ENCODE measurements at regions not wholly inside any gene's neighbourhood (a gene's known extent, or its start where the extent isn't known, plus 50 kb on each side); places are given as distances from the start of the nearest gene placed in this dataset.

- Histone ChIP-seq H3K27ac (ENCODE audit: low read depth, low read length) (no peak overlapping the region), H2AFZ (ENCODE audit: low read depth, low read length) (no peak overlapping the region), H3K9me3 (ENCODE audit: insufficient read depth, low read depth, low read length) (no peaks in the 10 kb centered on the region), H3K4me2 (ENCODE audit: low read length) (no peak overlapping the region), H3K36me3 (ENCODE audit: insufficient read depth, low read length) (no peaks in the 10 kb centered on the region), H3K79me2 (ENCODE audit: insufficient read depth, low read length) (no peaks in the 10 kb centered on the region), H3K4me1 (ENCODE audit: insufficient read depth, low read length) (no peaks in the 10 kb centered on the region), H4K20me1 (ENCODE audit: insufficient read depth, low read length) (no peaks in the 10 kb centered on the region), H3K27me3 (ENCODE audit: insufficient read depth, low read length) (peaks cover 2% of the 10 kb centered on the region), H3K9ac (ENCODE audit: low read length) (no peak overlapping the region), H3K4me3 (ENCODE audit: insufficient read depth, low read depth, low read length) (no peak overlapping the region)
- DNase-seq (ENCODE audit: low read depth) (no peak), FAIRE-seq (no peak)
- no peaks in the 10 kb centered on the region for H3K27me3 Mint-ChIP-seq (ENCODE audit: low read depth, unreplicated experiment)
- no peaks in the 10 kb centered on the region for H3K9me3 Mint-ChIP-seq (ENCODE audit: unreplicated experiment)
- H3K4me3 Mint-ChIP-seq (ENCODE audit: unreplicated experiment): no peak overlapping the region
- no peak for TF ChIP-seq EZH2 (IDR thresholded peaks at IDR 0.05; ENCODE audit: insufficient read depth, low read length)
- TF ChIP-seq, protein P1, sequence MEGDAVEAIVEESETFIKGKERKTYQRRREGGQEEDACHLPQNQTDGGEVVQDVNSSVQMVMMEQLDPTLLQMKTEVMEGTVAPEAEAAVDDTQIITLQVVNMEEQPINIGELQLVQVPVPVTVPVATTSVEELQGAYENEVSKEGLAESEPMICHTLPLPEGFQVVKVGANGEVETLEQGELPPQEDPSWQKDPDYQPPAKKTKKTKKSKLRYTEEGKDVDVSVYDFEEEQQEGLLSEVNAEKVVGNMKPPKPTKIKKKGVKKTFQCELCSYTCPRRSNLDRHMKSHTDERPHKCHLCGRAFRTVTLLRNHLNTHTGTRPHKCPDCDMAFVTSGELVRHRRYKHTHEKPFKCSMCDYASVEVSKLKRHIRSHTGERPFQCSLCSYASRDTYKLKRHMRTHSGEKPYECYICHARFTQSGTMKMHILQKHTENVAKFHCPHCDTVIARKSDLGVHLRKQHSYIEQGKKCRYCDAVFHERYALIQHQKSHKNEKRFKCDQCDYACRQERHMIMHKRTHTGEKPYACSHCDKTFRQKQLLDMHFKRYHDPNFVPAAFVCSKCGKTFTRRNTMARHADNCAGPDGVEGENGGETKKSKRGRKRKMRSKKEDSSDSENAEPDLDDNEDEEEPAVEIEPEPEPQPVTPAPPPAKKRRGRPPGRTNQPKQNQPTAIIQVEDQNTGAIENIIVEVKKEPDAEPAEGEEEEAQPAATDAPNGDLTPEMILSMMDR (IDR thresholded peaks at IDR 0.05; ENCODE audit: insufficient read depth, low read depth, low read length): no peak
- no peaks in the 10 kb centered on the region for H3K36me3 Mint-ChIP-seq (ENCODE audit: low read depth, unreplicated experiment)
- no peaks in the 10 kb centered on the region for H3K4me1 Mint-ChIP-seq (ENCODE audit: low read depth, unreplicated experiment)
- no peak overlapping the region for H3K27ac Mint-ChIP-seq (ENCODE audit: unreplicated experiment)
These were observed 74.2 kb upstream of the ZPBP start for GRCh38 chr7:50166997-50167965.

- DNase-seq (ENCODE audit: low read depth) (no peak), FAIRE-seq (no peak)
- Histone ChIP-seq H3K4me1 (ENCODE audit: insufficient read depth, low read length) (no peaks in the 10 kb centered on the region), H3K27me3 (ENCODE audit: insufficient read depth, low read length) (no peaks in the 10 kb centered on the region), H3K9me3 (ENCODE audit: insufficient read depth, low read depth, low read length) (no peaks in the 10 kb centered on the region), H3K4me2 (ENCODE audit: low read length) (no peak overlapping the region), H3K4me3 (ENCODE audit: insufficient read depth, low read depth, low read length) (no peak overlapping the region), H4K20me1 (ENCODE audit: insufficient read depth, low read length) (no peaks in the 10 kb centered on the region), H3K79me2 (ENCODE audit: insufficient read depth, low read length) (no peaks in the 10 kb centered on the region), H3K36me3 (ENCODE audit: insufficient read depth, low read length) (no peaks in the 10 kb centered on the region), H3K27ac (ENCODE audit: low read depth, low read length) (no peak overlapping the region), H2AFZ (ENCODE audit: low read depth, low read length) (no peak overlapping the region), H3K9ac (ENCODE audit: low read length) (no peak overlapping the region)
- H3K4me1 Mint-ChIP-seq (ENCODE audit: low read depth, unreplicated experiment): no peaks in the 10 kb centered on the region
- no peak overlapping the region for H3K4me3 Mint-ChIP-seq (ENCODE audit: unreplicated experiment)
- no peak overlapping the region for H3K27ac Mint-ChIP-seq (ENCODE audit: unreplicated experiment)
- H3K36me3 Mint-ChIP-seq (ENCODE audit: low read depth, unreplicated experiment): no peaks in the 10 kb centered on the region
- TF ChIP-seq EZH2 (IDR thresholded peaks at IDR 0.05; ENCODE audit: insufficient read depth, low read length): no peak
- TF ChIP-seq, protein P1 (IDR thresholded peaks at IDR 0.05; ENCODE audit: insufficient read depth, low read depth, low read length): no peak
- H3K27me3 Mint-ChIP-seq (ENCODE audit: low read depth, unreplicated experiment): no peaks in the 10 kb centered on the region
- no peaks in the 10 kb centered on the region for H3K9me3 Mint-ChIP-seq (ENCODE audit: unreplicated experiment)
These were observed 71.6 kb upstream of the ZPBP start for GRCh38 chr7:50164559-50165170.

All from astrocyte (in vitro differentiated cells and primary cell).